SK-N-SH (cell line): ENCODE measurements at regions not wholly inside any gene's neighbourhood (a gene's known extent, or its start where the extent isn't known, plus 50 kb on each side); places are given as distances from the start of the nearest gene placed in this dataset.

Experiments
- CTCF ChIA-PET: fragments of 300-600, 350-600 bp; formaldehyde crosslinking; extraction: SDS; loops from one replicate; lab custom pipeline; 2021; lab: Yijun Ruan, JAX
- POLR2A ChIA-PET: fragments of 350-600 bp; sonication (Branson Sonifier 250); formaldehyde crosslinking; extraction: SDS; loops from one replicate; lab custom pipeline; 2020; ENCODE audit warnings: antibody characterized with exemption, inconsistent platforms; lab: Yijun Ruan, JAX
- DNase-seq: peaks from one replicate; pipeline ENCODE4 v3.0.0; 2012
- H2AFZ ChIP-seq: fragments of 200-600 bp; sonication (generic); 2 replicates; pipeline ENCODE4 v1.8.1; 2016; ENCODE audit warnings: antibody characterized with exemption, mild to moderate bottlenecking, low read depth
- H3F3A ChIP-seq: fragments of 200-600 bp; sonication (generic); replicated peaks from 2 replicates; pipeline ENCODE3; 2016; ENCODE audit warnings: antibody characterized with exemption, mild to moderate bottlenecking; ENCODE audit not compliant: insufficient read depth
- H3K27ac ChIP-seq, 2 experiments: fragments of 200-500 bp in 1 of 2; fragments of 200-600 bp in 1 of 2; sonication (Bioruptor generic) in 1 of 2; sonication (generic), shearing (Covaris generic) in 1 of 2; 2 replicates each; pipeline versions ENCODE4 v1.5.1 to v1.6.1; 2014 to 2016; ENCODE audit warnings: low read depth in 2 of 2, inconsistent platforms in 1 of 2, low read length in 1 of 2, mild to moderate bottlenecking in 1 of 2, mixed read lengths in 1 of 2
- H3K27me3 ChIP-seq: fragments of 200-600 bp; sonication (generic), shearing (Covaris generic); 2 replicates; pipeline ENCODE4 v1.6.1; 2016; ENCODE audit warnings: mixed run types; ENCODE audit not compliant: insufficient read depth
- H3K36me3 ChIP-seq, 2 experiments: fragments of 200-500 bp in 1 of 2; fragments of 200-600 bp in 1 of 2; sonication (Bioruptor generic) in 1 of 2; sonication (generic) in 1 of 2; replicated peaks in 1 of 2; 2 replicates each; pipeline versions ENCODE3 to v1.5.1; 2014 to 2016; ENCODE audit warnings: low read length in 1 of 2, mild to moderate bottlenecking in 1 of 2; ENCODE audit not compliant: insufficient read depth in 2 of 2, control insufficient read depth in 1 of 2
- H3K4me1 ChIP-seq, 2 experiments: fragments of 200-500 bp in 1 of 2; fragments of 200-600 bp in 1 of 2; sonication (Bioruptor generic) in 1 of 2; sonication (generic), shearing (Covaris generic) in 1 of 2; 2 replicates each; pipeline versions ENCODE4 v1.5.1 to v1.6.1; 2014 to 2016; ENCODE audit warnings: low read depth in 1 of 2, low read length in 1 of 2, mixed run types in 1 of 2; ENCODE audit not compliant: insufficient read depth in 2 of 2, control insufficient read depth in 1 of 2
- H3K4me2 ChIP-seq: fragments of 200-600 bp; sonication (generic), shearing (Covaris generic); 2 replicates; pipeline ENCODE4 v1.6.1; 2017; ENCODE audit warnings: mixed run types
- H3K4me3 ChIP-seq, 2 experiments: fragments of 200-500 bp in 1 of 2; fragments of 200-600 bp in 1 of 2; sonication (Bioruptor generic) in 1 of 2; sonication (generic), shearing (Covaris generic) in 1 of 2; 2 replicates each; pipeline versions ENCODE4 v1.5.1 to v1.8.1; 2014 to 2016; ENCODE audit warnings: low read depth in 2 of 2, inconsistent platforms in 1 of 2, low read length in 1 of 2, mild to moderate bottlenecking in 1 of 2, mixed read lengths in 1 of 2, moderate library complexity in 1 of 2
- H3K79me2 ChIP-seq: fragments of 200-600 bp; sonication (generic); 2 replicates; pipeline ENCODE4 v1.8.1; 2017; ENCODE audit warnings: mild to moderate bottlenecking; ENCODE audit not compliant: insufficient read depth
- H3K9ac ChIP-seq: fragments of 200-600 bp; sonication (generic); 2 replicates; pipeline ENCODE4 v1.6.1; 2017; ENCODE audit warnings: mixed run types
- H3K9me2 ChIP-seq: fragments of 200-600 bp; sonication (generic); 2 replicates; pipeline ENCODE4 v1.6.1; 2017; ENCODE audit warnings: mixed run types
- H3K9me3 ChIP-seq: fragments of 200-600 bp; sonication (generic); 2 replicates; pipeline ENCODE4 v1.6.1; 2017; ENCODE audit warnings: mixed run types, mild to moderate bottlenecking, moderate library complexity
- H4K20me1 ChIP-seq: fragments of 200-600 bp; sonication (generic); 2 replicates; pipeline ENCODE4 v1.6.1; 2017; ENCODE audit warnings: mild to moderate bottlenecking, mixed run types; ENCODE audit not compliant: insufficient read depth
- CTCF ChIP-seq: fragments of 200-600 bp; sonication (generic); IDR thresholded peaks from 2 replicates; pipeline ENCODE4 v1.6.1; 2017; ENCODE audit warnings: antibody characterized with exemption, mild to moderate bottlenecking, moderate library complexity
- FOXJ3 ChIP-seq: sonication (generic); formaldehyde crosslinking; IDR thresholded peaks from 2 replicates; pipeline ENCODE4 v1.5.1; 2020; ENCODE audit warnings: mild to moderate bottlenecking, missing genetic modification reagents
- FOXM1 ChIP-seq: IDR thresholded peaks from 2 replicates; pipeline ENCODE4 v1.4.0; 2012; ENCODE audit warnings: low read depth, mild to moderate bottlenecking
- GABPA ChIP-seq: IDR thresholded peaks from 2 replicates; pipeline ENCODE4 v1.4.0; 2012; ENCODE audit warnings: low read depth, mild to moderate bottlenecking
- MAX ChIP-seq: IDR thresholded peaks from 2 replicates; pipeline ENCODE4 v1.4.0; 2012; ENCODE audit warnings: low read depth
- MXI1 ChIP-seq: IDR thresholded peaks from 2 replicates; pipeline ENCODE4 v1.6.1; 2012; ENCODE audit warnings: mild to moderate bottlenecking, low read depth, low read length, improper control_type of control experiment
- PBX3 ChIP-seq: IDR thresholded peaks from 2 replicates; pipeline ENCODE4; 2012
- POLR2AphosphoS5 ChIP-seq: IDR thresholded peaks from 2 replicates; pipeline ENCODE4 v1.6.1; 2012; ENCODE audit warnings: low read depth, low read length
- RCOR1 ChIP-seq: fragments of 150-350 bp; IDR thresholded peaks from 2 replicates; pipeline ENCODE4 v1.6.1; 2017; ENCODE audit warnings: antibody characterized with exemption, low read length
- REST ChIP-seq: IDR thresholded peaks from 2 replicates; pipeline ENCODE4 v1.6.1; 2012; ENCODE audit warnings: mild to moderate bottlenecking, low read depth, low read length, moderate library complexity
- RFX5 ChIP-seq: IDR thresholded peaks from 2 replicates; pipeline ENCODE4 v1.6.1; 2012; ENCODE audit warnings: mild to moderate bottlenecking, improper control_type of control experiment, low read length
- RXRA ChIP-seq: IDR thresholded peaks from 2 replicates; pipeline ENCODE4 v1.4.0; 2012; ENCODE audit warnings: low read depth, mild to moderate bottlenecking, borderline replicate concordance
- SMC3 ChIP-seq: IDR thresholded peaks from 2 replicates; pipeline ENCODE4 v1.6.1; 2012; ENCODE audit warnings: low read depth, low read length, improper control_type of control experiment
- TAF1 ChIP-seq: IDR thresholded peaks from 2 replicates; pipeline ENCODE4 v1.6.1; 2012; ENCODE audit warnings: low read depth, mild to moderate bottlenecking, low read length, moderate library complexity, borderline replicate concordance
- USF1 ChIP-seq: IDR thresholded peaks from 2 replicates; pipeline ENCODE4 v1.4.0; 2012; ENCODE audit warnings: low read depth, borderline replicate concordance
- YY1 ChIP-seq: IDR thresholded peaks from 2 replicates; pipeline ENCODE4 v1.4.0; 2012; ENCODE audit warnings: low read depth, mild to moderate bottlenecking
- WGBS: methylation state at CpG from one replicate; pipeline ENCODE4 v1.1.6; 2017; ENCODE audit warnings: low lambda C conversion rate; 5-methylcytosine and 5-hydroxymethylcytosine counted together
- TF ChIP-seq, protein P1 (sequence below): IDR thresholded peaks from 2 replicates; pipeline ENCODE4 v1.4.0; 2012; ENCODE audit warnings: low read depth, borderline replicate concordance

DNA sequence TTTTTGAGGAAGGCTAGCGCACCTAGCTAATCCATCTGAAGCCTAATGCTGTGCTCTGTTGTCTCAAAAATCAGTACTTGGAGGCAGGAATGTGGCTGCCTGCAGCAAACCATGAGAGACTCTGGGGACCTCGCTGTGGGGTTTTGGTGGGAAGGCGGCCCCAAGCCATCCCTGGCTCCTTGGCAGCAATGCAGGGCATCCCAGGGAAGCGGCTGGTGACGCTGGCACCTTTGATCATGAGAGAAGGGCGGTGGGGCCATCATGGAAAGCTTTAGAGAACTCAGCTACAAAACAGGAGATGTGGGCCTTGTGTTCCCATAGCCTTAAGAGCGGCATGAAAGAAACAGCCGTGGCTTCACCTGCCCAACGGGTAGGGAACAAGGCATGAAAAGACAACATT, 101.1 kb upstream of the SFSWAP start:
- POLR2A ChIA-PET, result no interaction called here

More for the DNA sequence above, 101.1 kb upstream of the SFSWAP start:
- Histone ChIP-seq H3K9me2 (no peaks in the 10 kb centered on the region), H3K4me2 (no peak overlapping the region), H3F3A (no peaks in the 10 kb centered on the region), H3K9me3 (no peaks in the 10 kb centered on the region), H3K4me1 (no peaks in the 10 kb centered on the region; a peak in 1 of 4 replicates)
- no peak for TF ChIP-seq RFX5
- TF ChIP-seq PBX3, result no peak
- no peak for TF ChIP-seq MAX
- TF ChIP-seq CTCF, result no peak
- TF ChIP-seq RCOR1, result no peak
- TF ChIP-seq FOXM1, result no peak
- no peak for TF ChIP-seq USF1
- TF ChIP-seq FOXJ3 (CRISPR knock-in tag), result no peak
- TF ChIP-seq POLR2AphosphoS5, result no peak
- TF ChIP-seq SMC3, result no peak
- TF ChIP-seq RXRA, result no peak
- no peak for TF ChIP-seq TAF1
- TF ChIP-seq GABPA, result no peak
- TF ChIP-seq, protein P1, sequence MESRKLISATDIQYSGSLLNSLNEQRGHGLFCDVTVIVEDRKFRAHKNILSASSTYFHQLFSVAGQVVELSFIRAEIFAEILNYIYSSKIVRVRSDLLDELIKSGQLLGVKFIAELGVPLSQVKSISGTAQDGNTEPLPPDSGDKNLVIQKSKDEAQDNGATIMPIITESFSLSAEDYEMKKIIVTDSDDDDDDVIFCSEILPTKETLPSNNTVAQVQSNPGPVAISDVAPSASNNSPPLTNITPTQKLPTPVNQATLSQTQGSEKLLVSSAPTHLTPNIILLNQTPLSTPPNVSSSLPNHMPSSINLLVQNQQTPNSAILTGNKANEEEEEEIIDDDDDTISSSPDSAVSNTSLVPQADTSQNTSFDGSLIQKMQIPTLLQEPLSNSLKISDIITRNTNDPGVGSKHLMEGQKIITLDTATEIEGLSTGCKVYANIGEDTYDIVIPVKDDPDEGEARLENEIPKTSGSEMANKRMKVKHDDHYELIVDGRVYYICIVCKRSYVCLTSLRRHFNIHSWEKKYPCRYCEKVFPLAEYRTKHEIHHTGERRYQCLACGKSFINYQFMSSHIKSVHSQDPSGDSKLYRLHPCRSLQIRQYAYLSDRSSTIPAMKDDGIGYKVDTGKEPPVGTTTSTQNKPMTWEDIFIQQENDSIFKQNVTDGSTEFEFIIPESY, result no peak
- TF ChIP-seq REST, result no peak
- no peak for TF ChIP-seq YY1
- TF ChIP-seq MXI1, result no peak
- TF ChIP-seq, all 33 proteins: peak for 0
- CTCF ChIA-PET, result interaction anchor here (1.0 to 1.4 kb wide), 5 partner anchors 9 to 30 kb away, joined by 3 to 4 read pairs (median 3); no protein-coding TSS in a partner anchor
- Histone ChIP-seq H3K79me2 (no peaks in the 10 kb centered on the region), H4K20me1 (no peaks in the 10 kb centered on the region), H3K27me3 (no peaks in the 10 kb centered on the region), H3K36me3 (no peaks in the 10 kb centered on the region), H2AFZ (no peak overlapping the region), H3K9ac (no peak overlapping the region), H3K27ac (no peak overlapping the region), H3K4me3 (no peak overlapping the region)
- 69% methylated on average over 9 of the region's 9 CpGs for WGBS
- DNase-seq, result no peak
